Body of pancreas (tissue), 4 donors: ENCODE measurements at regions not wholly inside any gene's neighbourhood (a gene's known extent, or its start where the extent isn't known, plus 50 kb on each side); places are given as distances from the start of the nearest gene placed in this dataset.

Experiments
- CTCF ChIP-seq, 7 experiments: fragments of 450-650 bp in 4 of 7; fragments of 200-600 bp in 3 of 7; sonication (generic) in 3 of 7; IDR thresholded peaks; one replicate each; pipeline ENCODE4 v1.5.1; 2016 to 2019; ENCODE audit warnings: antibody characterized with exemption in 7 of 7
- POLR2A ChIP-seq, 3 donors: fragments of 450-650 bp; IDR thresholded peaks; one replicate each; pipeline ENCODE4 v1.6.1; 2016; ENCODE audit warnings: antibody characterized with exemption in 3 of 3, mild to moderate bottlenecking in 2 of 3

- no peak for TF ChIP-seq CTCF (IDR thresholded peaks at IDR 0.05)
- TF ChIP-seq POLR2A (IDR thresholded peaks at IDR 0.05), result no peak
Measured at GRCh38 chr2:19571773-19572172, 213.3 kb upstream of the OSR1 start.
